HepG2 (cell line): ENCODE measurements at regions not wholly inside any gene's neighbourhood (a gene's known extent, or its start where the extent isn't known, plus 50 kb on each side); places are given as distances from the start of the nearest gene placed in this dataset.

Source experiments
- ATAC-seq: fragments of 200-7000 bp; cut with Tn5 transposase; 3 replicates; pipeline ENCODE4 v1.9.1; 2020; ENCODE audit warnings: mild to moderate bottlenecking, moderate library complexity
- BruUV-seq: library from RNA; stranded (reverse); fragments of 400-500 nt; replicated peaks from 2 replicates; lab custom pipeline; 2021; lab: Mats Ljungman, UMichigan
- CTCF ChIA-PET: fragments of 300-600 bp; formaldehyde crosslinking; extraction: SDS; loops from one replicate; lab custom pipeline; 2021; ENCODE audit warnings: low total read pairs, inconsistent platforms, low intra/inter-chr PET ratio; lab: Yijun Ruan, JAX
- POLR2A ChIA-PET: fragments of 350-600 bp; sonication (Branson Sonifier 250); formaldehyde crosslinking; loops from one replicate; lab custom pipeline; 2020; ENCODE audit warnings: antibody characterized with exemption, inconsistent platforms; lab: Yijun Ruan, JAX
- DNase-seq: peaks from one replicate; pipeline ENCODE4 v3.0.0-alpha.2; 2015; ENCODE audit warnings: low spot score
- FAIRE-seq: peaks from 3 replicates; lab custom pipeline; 2011; peaks lifted over from hg19 to GRCh38; lab: Jason Lieb, UNC
- H2AFZ ChIP-seq: one replicate; pipeline ENCODE4 v1.6.1; 2011; ENCODE audit warnings: low read length, inconsistent platforms
- H3K27ac ChIP-seq: fragments of 300-600 bp; 3 replicates; pipeline ENCODE4 v1.8.0; 2011; ENCODE audit warnings: mixed run types, mild to moderate bottlenecking, mixed read lengths, low read length, inconsistent platforms; ENCODE audit not compliant: insufficient read depth; ENCODE audit errors: extremely low read length
- H3K27me3 ChIP-seq, 2 experiments: fragments of 200-600 bp in 1 of 2; 2 replicates in 1 of 2; 3 replicates in 1 of 2; pipeline versions ENCODE4 v1.6.0 to v1.8.0; 2011; ENCODE audit warnings: low read length in 2 of 2, mild to moderate bottlenecking in 2 of 2, moderate library complexity in 2 of 2, inconsistent platforms in 1 of 2; ENCODE audit not compliant: insufficient read depth in 2 of 2, control insufficient read depth in 1 of 2
- H3K36me3 ChIP-seq, 2 experiments: fragments of 200-600 bp in 1 of 2; replicated peaks in 1 of 2; 2 replicates in 1 of 2; 3 replicates in 1 of 2; pipeline versions ENCODE4 v1.5.1 to v1.8.0; 2011; ENCODE audit warnings: low read length in 2 of 2, inconsistent platforms in 1 of 2; ENCODE audit not compliant: insufficient read depth in 2 of 2, control insufficient read depth in 1 of 2
- H3K4me1 ChIP-seq: 2 replicates; pipeline ENCODE4 v1.5.1; 2012; ENCODE audit warnings: low read length, inconsistent platforms; ENCODE audit not compliant: insufficient read depth
- H3K4me2 ChIP-seq: 2 replicates; pipeline ENCODE4 v1.6.0; 2011; ENCODE audit warnings: low read depth, low read length, inconsistent platforms
- H3K4me3 ChIP-seq, 3 experiments: fragments of 200-600 bp in 1 of 3; sonication (generic), shearing (Covaris generic) in 1 of 3; replicated peaks in 1 of 3; 2 replicates each; pipeline ENCODE4 v1.5.1; 2011 to 2016; ENCODE audit warnings: low read length in 3 of 3, inconsistent platforms in 2 of 3, low read depth in 2 of 3, mild to moderate bottlenecking in 2 of 3, control low read depth in 1 of 3, mixed read lengths in 1 of 3; ENCODE audit not compliant: insufficient read depth in 1 of 3
- H3K79me2 ChIP-seq: one replicate; pipeline ENCODE4 v1.6.1; 2011; ENCODE audit warnings: low read length, inconsistent platforms; ENCODE audit not compliant: insufficient read depth
- H3K9ac ChIP-seq: 2 replicates; pipeline ENCODE4 v1.6.0; 2011; ENCODE audit warnings: mild to moderate bottlenecking, low read depth, low read length, inconsistent platforms; ENCODE audit not compliant: insufficient read depth
- H3K9me3 ChIP-seq: 2 replicates; pipeline ENCODE4 v1.5.1; 2012; ENCODE audit warnings: mild to moderate bottlenecking, low read length
- H4K20me1 ChIP-seq: 2 replicates; pipeline ENCODE4 v1.6.0; 2011; ENCODE audit warnings: inconsistent platforms, mild to moderate bottlenecking, low read length, moderate library complexity; ENCODE audit not compliant: insufficient read depth
- BCL6 ChIP-seq: IDR thresholded peaks from 2 replicates; pipeline ENCODE4 v1.6.1; 2016; ENCODE audit warnings: missing genetic modification reagents, missing compliant biosample characterization
- CEBPG ChIP-seq: IDR thresholded peaks from 2 replicates; pipeline ENCODE4 v1.6.1; 2016
- CERS6 ChIP-seq: sonication (generic); formaldehyde crosslinking; IDR thresholded peaks from 2 replicates; pipeline ENCODE4 v1.5.0; 2020; ENCODE audit warnings: missing genetic modification reagents
- CHCHD3 ChIP-seq: sonication (generic); formaldehyde crosslinking; IDR thresholded peaks from 2 replicates; pipeline ENCODE4 v1.8.0; 2022; ENCODE audit warnings: mild to moderate bottlenecking, missing genetic modification reagents, moderate library complexity
- ERF ChIP-seq: IDR thresholded peaks from 2 replicates; pipeline ENCODE4 v1.6.1; 2018; ENCODE audit warnings: missing biosample characterization, missing genetic modification reagents
- HCFC1 ChIP-seq: fragments of 150-350 bp; IDR thresholded peaks from 2 replicates; pipeline ENCODE4 v1.6.1; 2014; ENCODE audit warnings: low read depth, low read length
- HDAC6 ChIP-seq: fragments of 200-600 bp; sonication (generic); IDR thresholded peaks from 2 replicates; pipeline ENCODE4 v1.7.0; 2017; ENCODE audit warnings: mild to moderate bottlenecking, antibody characterized with exemption, low read length, low read depth
- TEAD3 ChIP-seq: optimal IDR thresholded peaks from 2 replicates; pipeline ENCODE3; 2016; ENCODE audit warnings: borderline replicate concordance
- THAP11 ChIP-seq: IDR thresholded peaks from 2 replicates; pipeline ENCODE4 v1.6.1; 2016; ENCODE audit warnings: missing biosample characterization, missing genetic modification reagents
- TP53 ChIP-seq: sonication (generic); formaldehyde crosslinking; conservative IDR thresholded peaks from 2 replicates; pipeline ENCODE4 v1.4.0; 2020; ENCODE audit warnings: missing genetic modification reagents
- XRCC5 ChIP-seq: fragments of 200-400 bp; formaldehyde crosslinking; optimal IDR thresholded peaks from 2 replicates; pipeline ENCODE3; 2017; ENCODE audit warnings: mild to moderate bottlenecking, low read length
- ZFP36L2 ChIP-seq: sonication (generic); formaldehyde crosslinking; IDR thresholded peaks from 2 replicates; pipeline ENCODE4 v1.4.0; 2020; ENCODE audit warnings: missing genetic modification reagents
- ZNF224 ChIP-seq: sonication (generic); formaldehyde crosslinking; IDR thresholded peaks from 2 replicates; pipeline ENCODE4 v1.5.0; 2020; ENCODE audit warnings: mild to moderate bottlenecking, missing genetic modification reagents
- ZNF550 ChIP-seq: sonication (generic); formaldehyde crosslinking; IDR thresholded peaks from 2 replicates; pipeline ENCODE4 v1.4.0; 2020; ENCODE audit warnings: mild to moderate bottlenecking, missing genetic modification reagents, borderline replicate concordance
- ZNF678 ChIP-seq: sonication (generic); formaldehyde crosslinking; IDR thresholded peaks from 2 replicates; pipeline ENCODE4 v1.4.0; 2020; ENCODE audit warnings: mild to moderate bottlenecking, missing genetic modification reagents
- ZNF691 ChIP-seq: sonication (generic); formaldehyde crosslinking; IDR thresholded peaks from 2 replicates; pipeline ENCODE4 v1.4.0; 2020; ENCODE audit warnings: missing genetic modification reagents, low read depth, mild to moderate bottlenecking, borderline replicate concordance
- ZNF773 ChIP-seq: sonication (generic); formaldehyde crosslinking; IDR thresholded peaks from 2 replicates; pipeline ENCODE4 v1.4.0; 2020; ENCODE audit warnings: missing genetic modification reagents, borderline replicate concordance
- WGBS: methylation state at CpG from one replicate; pipeline ENCODE4 v1.1.6; 2017; ENCODE audit warnings: low lambda C conversion rate; 5-methylcytosine and 5-hydroxymethylcytosine counted together
- in situ Hi-C: cut with HindIII; loops from 2 replicates; pipeline ENCODE4 v1.10.0; 2017; ENCODE audit warnings: low pct_unique_long_range_greater_than_20kb; ENCODE audit not compliant: extremely low pct_ligation_motif_present
- intact Hi-C: fragments of 100-400 bp; cut with micrococcal nuclease; formaldehyde crosslinking; loops from one replicate; pipeline ENCODE4 v1.10.0; 2022; ENCODE audit not compliant: unreplicated experiment

DNA sequence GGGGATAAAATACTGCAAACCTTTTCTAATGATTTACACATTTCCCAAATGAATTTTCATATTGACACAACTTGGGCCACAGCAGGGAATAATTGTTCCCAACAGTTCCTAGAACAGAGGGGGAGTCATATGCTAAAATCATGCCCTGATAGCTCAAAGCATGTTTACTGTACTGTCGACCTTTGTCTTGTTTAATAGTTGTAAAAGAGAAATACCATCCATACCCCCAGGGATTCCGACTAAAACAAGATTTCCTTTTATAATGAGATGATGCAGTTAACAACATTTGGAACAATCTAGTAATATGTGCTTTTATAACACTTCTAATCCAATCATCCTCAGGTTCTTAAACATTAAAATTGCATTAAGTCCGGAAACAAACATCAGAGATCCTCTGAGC is 759.7 kb downstream of the OLFM4 start:
- ATAC-seq (no peak), FAIRE-seq (no peak), DNase-seq (no peak)
- Histone ChIP-seq H3K9ac (no peak overlapping the region), H3K36me3 (no peaks in the 10 kb centered on the region), H3K79me2 (no peaks in the 10 kb centered on the region), H3K27ac (no peak overlapping the region), H3K4me2 (no peak overlapping the region), H3K27me3 (no peaks in the 10 kb centered on the region), H3K4me1 (no peaks in the 10 kb centered on the region), H4K20me1 (no peaks in the 10 kb centered on the region), H2AFZ (no peak overlapping the region), H3K4me3 (no peak overlapping the region), H3K9me3 (peaks cover 3% of the 10 kb centered on the region; the same call in 1 of the 2 replicates)
- in situ Hi-C loops = no loop called here
- intact Hi-C loops = no loop called here
- CTCF ChIA-PET = no interaction called here
- POLR2A ChIA-PET = no interaction called here
- no peak for TF ChIP-seq HDAC6
- no peak for TF ChIP-seq TP53 (CRISPR knock-in tag)
- TF ChIP-seq CHCHD3 (CRISPR knock-in tag) = no peak
- no peak for TF ChIP-seq ERF (CRISPR knock-in tag)
- TF ChIP-seq XRCC5 = no peak
- no peak for TF ChIP-seq BCL6 (CRISPR knock-in tag)
- no peak for TF ChIP-seq ZNF224 (CRISPR knock-in tag)
- WGBS = 3% methylated on average over 3 of the region's 3 CpGs
- no TSS peak for BruUV-seq

GRCh38 chr13:53800011-53800410 is 771.4 kb downstream of the OLFM4 start:
- H3K27ac ChIP-seq = no peak overlapping the region
- H3K9me3 ChIP-seq = peaks cover 53% of the 10 kb centered on the region
- CTCF ChIA-PET = no interaction called here
- no peaks in the 10 kb centered on the region for H3K27me3 ChIP-seq
- no peak for FAIRE-seq
- no peaks in the 10 kb centered on the region for H3K79me2 ChIP-seq
- WGBS = 3% methylated on average over 5 of the region's 5 CpGs
- H3K4me2 ChIP-seq = no peak overlapping the region
- no peak overlapping the region for H3K4me3 ChIP-seq
- H3K9ac ChIP-seq = no peak overlapping the region
- TF ChIP-seq HCFC1 (no peak), CERS6 (no peak), TEAD3 (CRISPR knock-in tag) (no peak), ZNF550 (CRISPR knock-in tag) (no peak), ZNF678 (no peak), ZNF691 (no peak), THAP11 (no peak), CEBPG (CRISPR knock-in tag) (no peak), ZNF773 (CRISPR knock-in tag) (no peak), ZFP36L2 (CRISPR knock-in tag) (no peak)
- BruUV-seq = no TSS peak
- no peaks in the 10 kb centered on the region for H4K20me1 ChIP-seq
- ATAC-seq = no peak
- intact Hi-C loops (no loop called here), in situ Hi-C loops (no loop called here)
- DNase-seq = no peak
- POLR2A ChIA-PET = no interaction called here
- no peaks in the 10 kb centered on the region for H3K4me1 ChIP-seq
- H2AFZ ChIP-seq = no peak overlapping the region
- H3K36me3 ChIP-seq = no peaks in the 10 kb centered on the region
